ENCODE measurements at regions not wholly inside any gene's neighbourhood (a gene's known extent, or its start where the extent isn't known, plus 50 kb on each side); places are given as distances from the start of the nearest gene placed in this dataset.
A peak's percentile ranks its signal among the peaks of the same experiment; 100 is the strongest.

DNA sequence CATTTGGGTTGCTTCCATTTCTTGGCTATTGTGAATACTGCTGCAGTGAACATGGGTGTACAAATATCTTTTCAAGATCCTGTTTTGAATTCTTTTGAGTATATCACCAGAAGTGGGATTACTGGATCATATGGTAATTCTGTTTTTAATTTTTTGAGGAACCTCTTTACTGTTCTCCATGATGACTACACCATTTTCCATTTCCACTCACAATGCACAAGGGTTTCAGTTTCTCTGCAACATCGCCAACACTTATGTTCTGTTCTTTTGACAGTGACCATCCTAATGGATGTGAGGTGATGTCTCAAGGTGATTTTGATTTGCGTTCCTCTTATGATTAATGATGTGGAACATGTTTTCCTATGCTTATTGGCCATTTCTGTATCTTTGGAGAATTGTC is 214.4 kb upstream of the ZFP64 start:
- no peak for DNase-seq
- in situ Hi-C loops (cut with MboI; ENCODE audit: low pct_unique_long_range_greater_than_20kb, low sequenced_read_pairs), result no loop called here

DNA sequence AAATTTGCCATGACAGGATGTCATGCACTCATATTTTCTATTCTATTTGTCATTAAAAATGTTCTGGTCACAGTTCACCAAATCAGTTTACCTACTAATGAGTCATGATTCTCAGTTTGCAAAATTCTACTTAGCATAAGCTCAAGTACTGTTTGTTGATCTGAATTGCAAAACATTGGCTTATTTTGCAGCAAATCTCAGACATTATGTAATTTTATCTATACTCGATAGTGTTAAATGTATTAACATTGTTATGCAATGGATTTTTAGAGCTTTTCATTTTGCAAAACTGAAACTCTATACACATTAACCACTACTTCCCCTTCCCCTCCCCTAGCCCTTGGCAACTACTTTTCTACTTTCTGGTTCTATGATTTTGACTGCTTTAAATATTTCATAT is 213.8 kb upstream of the ZFP64 start:
- in situ Hi-C loops (cut with MboI; ENCODE audit: low pct_unique_long_range_greater_than_20kb, low sequenced_read_pairs), result no loop called here
- DNase-seq, result no peak

DNA sequence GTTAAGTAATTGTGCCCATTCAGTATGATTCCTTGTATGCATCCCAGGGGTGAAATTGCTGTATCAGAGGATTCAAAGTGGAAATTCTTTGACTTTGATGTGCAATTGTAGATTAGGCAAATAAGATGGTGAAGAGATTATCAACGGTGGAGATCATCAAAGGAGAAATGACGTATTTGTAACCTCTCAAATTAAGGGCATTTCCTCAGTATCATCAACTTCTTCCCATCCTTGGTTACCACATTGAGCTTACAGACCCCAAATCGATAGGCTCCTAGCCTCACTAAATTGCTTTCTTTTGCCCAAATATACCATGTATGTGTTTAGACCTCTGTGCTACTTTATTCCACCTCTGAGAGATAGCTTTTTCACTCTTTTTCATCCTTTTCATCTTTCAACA is 213.1 kb upstream of the ZFP64 start:
- no peak for DNase-seq
- in situ Hi-C loops (cut with MboI; ENCODE audit: low pct_unique_long_range_greater_than_20kb, low sequenced_read_pairs), result no loop called here

DNA sequence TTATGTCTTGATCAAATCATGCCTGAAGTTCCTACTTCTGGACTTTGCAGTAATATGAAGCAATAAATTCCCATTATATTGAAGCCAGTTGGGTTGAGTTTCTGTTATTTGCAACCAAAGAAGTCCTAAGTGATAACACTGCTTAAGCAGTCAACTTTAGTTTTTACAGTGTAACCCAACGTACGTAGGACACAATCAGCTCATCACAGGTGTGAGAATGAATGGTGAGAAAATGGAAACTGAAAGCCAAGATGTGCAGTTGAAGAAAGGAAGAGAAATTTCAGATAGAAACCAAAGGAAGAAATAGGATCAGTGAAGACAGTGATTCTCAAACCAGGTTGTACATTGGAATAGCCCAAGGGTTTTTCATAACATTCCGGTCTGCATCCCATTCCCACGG is 211.4 kb upstream of the ZFP64 start:
- in situ Hi-C loops (cut with MboI; ENCODE audit: low pct_unique_long_range_greater_than_20kb, low sequenced_read_pairs), result no loop called here
- no peak for DNase-seq

DNA sequence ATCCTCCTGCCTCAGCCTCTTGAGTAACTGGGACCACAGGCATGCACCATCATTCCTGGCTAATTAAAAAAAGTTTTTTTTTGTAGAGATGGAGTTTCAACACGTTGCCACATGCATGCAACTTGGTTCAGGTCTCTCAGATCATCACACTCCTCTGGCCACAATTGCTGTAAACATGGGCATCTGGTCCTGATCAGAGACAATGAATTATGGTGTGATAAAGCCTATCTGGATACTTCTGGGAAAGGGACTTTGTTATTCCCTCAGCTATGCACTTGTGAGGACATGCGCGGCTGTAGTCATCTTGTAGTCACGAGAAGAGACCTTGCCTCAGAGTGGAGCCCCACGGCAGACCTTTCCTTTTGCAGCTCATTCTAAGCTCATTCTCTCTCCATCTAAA is 210.9 kb upstream of the ZFP64 start:
- no peak for DNase-seq
- in situ Hi-C loops (cut with MboI; ENCODE audit: low pct_unique_long_range_greater_than_20kb, low sequenced_read_pairs), result no loop called here

DNA sequence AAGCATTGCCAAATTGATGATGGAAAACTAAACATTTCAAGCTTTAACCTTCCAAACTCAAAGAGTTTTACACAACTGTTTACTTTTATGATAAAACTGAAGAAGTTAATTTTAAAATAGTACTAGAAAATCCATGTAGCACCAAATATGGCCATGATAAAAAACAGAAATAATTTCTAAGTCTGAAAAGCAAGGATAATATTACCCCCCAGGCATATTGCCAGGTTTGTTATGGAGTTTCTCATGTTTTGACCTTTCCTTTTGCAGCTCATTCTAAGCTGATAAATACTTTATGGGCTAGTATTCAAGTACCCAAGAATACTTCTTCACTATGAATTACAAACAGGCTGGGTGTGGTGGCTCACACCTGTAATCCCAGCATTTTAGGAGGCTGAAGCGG is 209.9 kb upstream of the ZFP64 start:
- in situ Hi-C loops (cut with MboI; ENCODE audit: low pct_unique_long_range_greater_than_20kb, low sequenced_read_pairs), result no loop called here
- DNase-seq, result no peak

- DNase-seq, result no peak
- in situ Hi-C loops (cut with MboI; ENCODE audit: low pct_unique_long_range_greater_than_20kb, low sequenced_read_pairs), result no loop called here
Observed at GRCh38 chr20:52399352-52399751, 207.8 kb upstream of the ZFP64 start.

- DNase-seq, result no peak
- in situ Hi-C loops (cut with MboI; ENCODE audit: low pct_unique_long_range_greater_than_20kb, low sequenced_read_pairs), result no loop called here
Observed at GRCh38 chr20:52389606-52390005, 198.0 kb upstream of the ZFP64 start.

DNA sequence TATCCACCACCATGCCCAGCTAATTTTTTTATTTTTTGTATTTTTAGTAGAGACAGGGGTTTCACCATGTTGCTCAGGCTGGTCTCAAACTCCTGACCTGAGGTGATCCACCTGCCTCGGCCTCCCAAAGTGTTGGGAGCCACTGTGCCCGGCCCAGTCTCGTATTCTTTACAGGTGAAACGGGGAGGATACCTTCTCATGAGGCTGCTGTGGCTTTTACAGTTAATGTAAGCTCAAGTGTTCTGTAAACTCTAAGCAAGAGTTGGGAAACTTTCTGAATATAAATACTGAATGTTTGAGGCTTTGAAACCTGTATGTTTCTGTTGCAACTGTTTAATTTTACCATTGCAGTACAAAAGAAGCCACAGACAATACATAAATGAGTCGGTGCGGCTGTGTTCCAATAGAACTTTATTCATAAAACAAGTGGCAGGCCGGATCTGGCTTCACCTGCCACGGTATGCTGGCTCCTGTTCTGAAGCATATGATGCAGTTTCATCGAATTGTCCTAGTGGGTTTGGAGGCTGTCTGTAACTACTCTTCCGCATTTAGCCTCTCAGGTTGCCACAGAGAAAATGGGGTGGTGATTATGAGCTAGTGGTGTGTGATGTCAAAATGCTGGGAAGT is 192.5 kb upstream of the ZFP64 start:
- in situ Hi-C loops (cut with MboI; ENCODE audit: low pct_unique_long_range_greater_than_20kb, low sequenced_read_pairs), result no loop called here
- DNase-seq, result no peak

DNA sequence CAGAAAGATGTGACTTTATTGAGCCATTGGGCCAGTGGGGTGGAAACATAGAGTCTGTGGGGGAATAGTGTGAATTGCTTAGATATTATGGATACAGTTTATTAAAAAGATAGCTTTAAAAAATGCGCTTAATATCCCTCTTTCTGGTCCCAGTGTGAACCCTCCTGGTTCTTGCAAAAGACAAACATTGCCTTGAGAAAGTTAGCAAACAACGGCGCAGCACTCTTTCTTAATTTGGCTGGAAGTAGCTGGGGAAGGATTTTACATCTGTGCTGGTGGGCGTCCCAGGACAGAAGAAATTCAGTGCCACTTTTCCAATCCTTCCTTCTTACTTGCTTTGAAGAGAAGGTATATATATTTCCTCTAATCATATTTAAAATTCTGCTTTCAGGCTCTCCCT is 191.4 kb upstream of the ZFP64 start:
- DNase-seq, result no peak
- in situ Hi-C loops (cut with MboI; ENCODE audit: low pct_unique_long_range_greater_than_20kb, low sequenced_read_pairs), result no loop called here

GRCh38 chr20:52379723-52380336 is 188.3 kb upstream of the ZFP64 start:
- in situ Hi-C loops (cut with MboI; ENCODE audit: low pct_unique_long_range_greater_than_20kb, low sequenced_read_pairs), result no loop called here
- peak; percentile 24 for DNase-seq

- DNase-seq, result no peak
- in situ Hi-C loops (cut with MboI; ENCODE audit: low pct_unique_long_range_greater_than_20kb, low sequenced_read_pairs), result no loop called here
Observed at GRCh38 chr20:52372169-52372568, 180.6 kb upstream of the ZFP64 start.

DNA sequence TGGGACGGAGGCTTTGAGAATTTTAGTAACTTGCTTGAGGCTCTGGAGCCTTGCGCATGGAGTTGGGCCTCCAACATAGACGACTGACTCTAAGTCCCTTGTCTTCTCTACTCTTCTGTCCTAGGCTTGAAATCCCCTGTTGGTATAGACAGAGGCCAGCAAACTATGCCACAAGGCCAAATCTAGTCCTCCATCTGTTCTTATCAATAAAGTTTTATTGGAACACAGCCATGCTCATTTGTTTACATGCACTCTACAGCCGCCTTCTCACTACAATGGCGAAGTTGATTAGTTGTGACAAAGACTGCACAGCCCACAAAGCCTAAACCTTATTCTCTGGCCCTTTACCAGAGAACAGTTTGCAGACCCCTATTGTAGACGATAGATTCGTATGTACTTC is 174.1 kb upstream of the ZFP64 start:
- no peak for DNase-seq
- in situ Hi-C loops (cut with MboI; ENCODE audit: low pct_unique_long_range_greater_than_20kb, low sequenced_read_pairs), result no loop called here

DNA sequence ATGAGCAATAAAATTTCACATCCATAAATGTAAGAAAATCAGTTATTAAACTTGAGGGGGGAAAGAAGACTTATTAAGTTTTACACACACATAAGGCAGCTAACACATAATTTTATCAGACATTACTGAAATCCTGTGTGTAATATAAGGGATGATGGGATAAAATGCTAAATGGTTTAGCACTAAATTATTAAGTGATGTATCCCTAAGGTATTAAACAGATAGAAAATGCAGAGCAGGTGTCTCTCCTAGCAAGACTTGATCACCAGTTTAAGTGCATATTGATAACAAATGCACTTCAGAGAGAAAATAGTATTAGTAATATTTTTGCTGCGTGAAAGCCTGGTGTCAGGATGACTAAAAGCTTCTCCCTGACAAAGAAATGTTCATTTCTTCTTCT is 172.8 kb upstream of the ZFP64 start:
- no peak for DNase-seq
- in situ Hi-C loops (cut with MboI; ENCODE audit: low pct_unique_long_range_greater_than_20kb, low sequenced_read_pairs), result no loop called here

- no peak for DNase-seq
- in situ Hi-C loops (cut with MboI; ENCODE audit: low pct_unique_long_range_greater_than_20kb, low sequenced_read_pairs), result no loop called here
Observed at GRCh38 chr20:52361650-52362049, 170.1 kb upstream of the ZFP64 start.

DNA sequence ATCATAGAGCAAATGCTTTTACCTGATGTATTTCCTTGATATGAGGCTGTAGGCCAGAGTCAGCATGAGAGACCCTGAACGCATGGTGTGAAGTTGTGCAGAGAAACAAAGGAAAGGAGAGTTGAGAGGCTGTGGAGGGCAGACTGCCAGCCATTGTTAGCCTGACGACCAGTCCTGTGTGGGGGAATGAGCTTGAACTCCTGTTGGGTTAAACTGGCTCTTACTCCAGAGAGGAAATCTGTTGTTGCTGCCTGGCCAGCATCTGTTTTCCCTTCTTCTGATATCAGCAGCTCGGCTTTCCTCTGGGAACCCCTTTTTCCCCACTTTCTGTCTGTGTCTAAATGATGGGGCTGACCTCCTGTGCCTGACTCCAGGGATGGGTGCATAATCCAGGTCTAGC is 158.2 kb upstream of the ZFP64 start:
- no peak for DNase-seq
- in situ Hi-C loops (cut with MboI; ENCODE audit: low pct_unique_long_range_greater_than_20kb, low sequenced_read_pairs), result no loop called here

GRCh38 chr20:52348434-52348833 is 156.9 kb upstream of the ZFP64 start:
- DNase-seq, result no peak
- in situ Hi-C loops (cut with MboI; ENCODE audit: low pct_unique_long_range_greater_than_20kb, low sequenced_read_pairs), result no loop called here

- in situ Hi-C loops (cut with MboI; ENCODE audit: low pct_unique_long_range_greater_than_20kb, low sequenced_read_pairs), result no loop called here
- DNase-seq, result no peak
Observed at GRCh38 chr20:52346797-52347196, 155.2 kb upstream of the ZFP64 start.

DNA sequence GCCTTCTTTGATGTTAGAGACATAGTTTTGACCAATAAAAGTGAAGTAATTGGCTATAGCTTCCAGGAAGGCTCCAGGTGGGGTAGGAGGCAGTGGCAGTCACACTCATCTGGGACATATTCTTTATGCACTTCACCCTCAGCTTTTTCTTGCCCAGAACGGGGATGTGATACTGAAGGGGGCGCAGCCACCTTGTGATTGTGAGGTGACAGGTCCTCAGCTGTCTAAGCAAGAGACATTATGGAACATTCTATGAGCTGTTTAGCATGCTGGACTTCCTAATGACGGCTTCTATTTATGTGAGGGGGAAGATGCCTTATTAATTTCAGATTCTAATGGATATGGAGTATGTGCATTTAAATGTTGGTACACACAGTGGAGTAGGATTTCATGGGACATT is 151.3 kb upstream of the ZFP64 start:
- in situ Hi-C loops (cut with MboI; ENCODE audit: low pct_unique_long_range_greater_than_20kb, low sequenced_read_pairs), result no loop called here
- DNase-seq, result no peak

GRCh38 chr20:52340036-52340634 is 148.6 kb upstream of the ZFP64 start:
- in situ Hi-C loops (cut with MboI; ENCODE audit: low pct_unique_long_range_greater_than_20kb, low sequenced_read_pairs), result no loop called here

DNA sequence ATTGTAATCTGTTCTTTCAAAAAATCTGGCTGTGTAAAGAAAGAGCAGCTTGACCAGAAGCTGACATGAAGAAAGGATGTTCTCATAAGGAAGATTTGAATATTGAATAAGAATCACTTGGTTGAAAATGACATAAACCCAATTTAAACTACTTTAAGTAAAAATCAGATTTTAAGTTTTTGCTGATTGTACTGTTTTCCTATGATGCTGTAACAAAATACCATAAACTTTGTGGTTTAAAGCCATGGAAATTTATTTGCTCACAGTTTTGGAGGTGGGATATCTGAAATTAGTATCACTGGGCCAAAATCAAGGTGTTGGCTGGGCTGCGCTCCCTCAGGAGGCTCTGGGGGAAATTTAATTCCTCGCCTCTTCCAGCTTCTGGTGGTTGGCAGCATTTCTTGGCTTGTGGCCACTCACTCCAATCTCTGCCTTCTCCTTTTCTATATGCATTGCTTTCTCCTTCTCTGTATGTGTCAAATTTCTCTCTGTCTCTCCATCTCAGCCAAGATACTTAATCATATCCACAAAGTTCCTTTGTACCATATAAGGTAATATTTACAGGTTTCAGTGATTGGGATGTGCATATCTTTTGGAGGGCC is 141.2 kb upstream of the ZFP64 start:
- no peak for DNase-seq
- in situ Hi-C loops (cut with MboI; ENCODE audit: low pct_unique_long_range_greater_than_20kb, low sequenced_read_pairs), result no loop called here

More at GRCh38 chr20:52340036-52340634, 148.6 kb upstream of the ZFP64 start:
- DNase-seq, result no peak

All from KBM-7 (cell line).